Loucy (cell line): ENCODE measurements at regions not wholly inside any gene's neighbourhood (a gene's known extent, or its start where the extent isn't known, plus 50 kb on each side); places are given as distances from the start of the nearest gene placed in this dataset.

Experiments used
- H2AFZ ChIP-seq: fragments of 200-600 bp; sonication (generic); 2 replicates; pipeline ENCODE4 v1.6.0; 2016; ENCODE audit warnings: antibody characterized with exemption, mild to moderate bottlenecking, low read length, moderate library complexity
- H3F3A ChIP-seq: fragments of 200-600 bp; 2 replicates; pipeline ENCODE4 v1.6.0; 2016; ENCODE audit warnings: antibody characterized with exemption, low read depth, mild to moderate bottlenecking
- H3K27me3 ChIP-seq: fragments of 200-600 bp; sonication (generic); 2 replicates; pipeline ENCODE4 v1.6.1; 2014; ENCODE audit warnings: low read length, mild to moderate bottlenecking; ENCODE audit not compliant: insufficient read depth, poor library complexity, severe bottlenecking
- H3K36me3 ChIP-seq: fragments of 200-600 bp; sonication (generic); 2 replicates; pipeline ENCODE4 v1.6.1; 2016; ENCODE audit warnings: low read length; ENCODE audit not compliant: insufficient read depth
- H3K4me1 ChIP-seq: fragments of 200-600 bp; sonication (generic); 2 replicates; pipeline ENCODE4 v1.5.1; 2014; ENCODE audit warnings: low read length, mild to moderate bottlenecking; ENCODE audit not compliant: insufficient read depth, poor library complexity, severe bottlenecking
- H3K4me2 ChIP-seq: fragments of 200-600 bp; sonication (generic); 2 replicates; pipeline ENCODE4 v1.6.0; 2014; ENCODE audit warnings: antibody characterized with exemption, low read length, low read depth, mild to moderate bottlenecking; ENCODE audit not compliant: poor library complexity, severe bottlenecking
- H3K4me3 ChIP-seq: fragments of 200-600 bp; sonication (generic); 2 replicates; pipeline ENCODE4 v1.5.1; 2014; ENCODE audit warnings: low read length, mild to moderate bottlenecking, mixed read lengths; ENCODE audit not compliant: poor library complexity, severe bottlenecking
- H3K79me2 ChIP-seq: fragments of 200-600 bp; sonication (generic); 2 replicates; pipeline ENCODE4 v1.6.1; 2014; ENCODE audit warnings: low read length; ENCODE audit not compliant: insufficient read depth
- H3K9ac ChIP-seq: fragments of 200-600 bp; sonication (generic); 2 replicates; pipeline ENCODE4 v1.6.0; 2014; ENCODE audit warnings: mild to moderate bottlenecking, low read depth, low read length, moderate library complexity; ENCODE audit not compliant: poor library complexity, severe bottlenecking
- H3K9me2 ChIP-seq: fragments of 200-600 bp; sonication (generic); replicated peaks from 2 replicates; pipeline ENCODE4 v1.6.1; 2016; ENCODE audit warnings: low read depth, low read length, mixed read lengths
- H3K9me3 ChIP-seq: fragments of 200-600 bp; sonication (generic); 2 replicates; pipeline ENCODE4 v1.6.1; 2014; ENCODE audit warnings: mild to moderate bottlenecking, antibody characterized with exemption, low read length, low read depth; ENCODE audit not compliant: insufficient read depth
- H4K20me1 ChIP-seq: fragments of 200-600 bp; sonication (generic); 2 replicates; pipeline ENCODE4 v1.6.0; 2014; ENCODE audit warnings: antibody characterized with exemption, low read length, mild to moderate bottlenecking; ENCODE audit not compliant: insufficient read depth, poor library complexity, severe bottlenecking
- CTCF ChIP-seq: fragments of 200-600 bp; sonication (generic); conservative IDR thresholded peaks from 2 replicates; pipeline ENCODE4 v1.5.1; 2014; ENCODE audit warnings: mild to moderate bottlenecking, antibody characterized with exemption, low read length
- EZH2phosphoT487 ChIP-seq: fragments of 200-600 bp; IDR thresholded peaks from 2 replicates; pipeline ENCODE4 v1.6.1; 2018; ENCODE audit warnings: antibody characterized with exemption, mild to moderate bottlenecking, moderate library complexity, borderline replicate concordance

- H3K79me2 ChIP-seq, result no peaks in the 10 kb centered on the region
- H3K4me1 ChIP-seq, result no peaks in the 10 kb centered on the region
- no peak overlapping the region for H3K9ac ChIP-seq
- no peaks in the 10 kb centered on the region for H4K20me1 ChIP-seq
- H3K9me2 ChIP-seq, result no peaks in the 10 kb centered on the region
- no peaks in the 10 kb centered on the region for H3K9me3 ChIP-seq
- no peaks in the 10 kb centered on the region for H3F3A ChIP-seq
- no peaks in the 10 kb centered on the region for H3K36me3 ChIP-seq
- no peak overlapping the region for H3K4me2 ChIP-seq
- no peaks in the 10 kb centered on the region for H3K27me3 ChIP-seq
- H3K4me3 ChIP-seq, result no peak overlapping the region
- TF ChIP-seq EZH2phosphoT487, result no peak
- H2AFZ ChIP-seq, result no peak overlapping the region
Measured at GRCh38 chr3:70530626-70531025, 218.2 kb upstream of the MDFIC2 start.

GRCh38 chr3:70527026-70527425, 214.6 kb upstream of the MDFIC2 start:
- TF ChIP-seq CTCF (no peak), EZH2phosphoT487 (no peak)
- Histone ChIP-seq H3K4me3 (no peak overlapping the region), H3K36me3 (no peaks in the 10 kb centered on the region), H3K9me2 (no peaks in the 10 kb centered on the region), H3K9ac (no peak overlapping the region), H3K4me1 (no peaks in the 10 kb centered on the region), H4K20me1 (no peaks in the 10 kb centered on the region), H3K9me3 (no peaks in the 10 kb centered on the region), H3K4me2 (no peak overlapping the region), H3F3A (no peaks in the 10 kb centered on the region), H2AFZ (no peak overlapping the region), H3K27me3 (no peaks in the 10 kb centered on the region), H3K79me2 (no peaks in the 10 kb centered on the region)

- Histone ChIP-seq H3K4me2 (no peak overlapping the region), H3K9me3 (no peaks in the 10 kb centered on the region)
Measured at GRCh38 chr3:70519913-70520659, 207.6 kb upstream of the MDFIC2 start.

More at GRCh38 chr3:70519913-70520659, 207.6 kb upstream of the MDFIC2 start:
- Histone ChIP-seq H3K9ac (no peak overlapping the region), H2AFZ (0 out of 2 replicates have a peak overlapping the region, but pooled peaks have one; percentile 9), H3F3A (no peaks in the 10 kb centered on the region), H3K27me3 (no peaks in the 10 kb centered on the region), H3K9me2 (no peaks in the 10 kb centered on the region), H3K4me3 (no peak overlapping the region), H3K4me1 (peaks cover 4% of the 10 kb centered on the region), H3K79me2 (no peaks in the 10 kb centered on the region), H4K20me1 (no peaks in the 10 kb centered on the region), H3K36me3 (no peaks in the 10 kb centered on the region)
- TF ChIP-seq EZH2phosphoT487 (no peak), CTCF (no peak)
